ENCODE measurements at regions not wholly inside any gene's neighbourhood (a gene's known extent, or its start where the extent isn't known, plus 50 kb on each side); places are given as distances from the start of the nearest gene placed in this dataset.
"Not testable (repeated sequence)": the region's sequence is repeated elsewhere in the genome, so short reads cannot be mapped to it uniquely, and the experiment has no call there.

DNA sequence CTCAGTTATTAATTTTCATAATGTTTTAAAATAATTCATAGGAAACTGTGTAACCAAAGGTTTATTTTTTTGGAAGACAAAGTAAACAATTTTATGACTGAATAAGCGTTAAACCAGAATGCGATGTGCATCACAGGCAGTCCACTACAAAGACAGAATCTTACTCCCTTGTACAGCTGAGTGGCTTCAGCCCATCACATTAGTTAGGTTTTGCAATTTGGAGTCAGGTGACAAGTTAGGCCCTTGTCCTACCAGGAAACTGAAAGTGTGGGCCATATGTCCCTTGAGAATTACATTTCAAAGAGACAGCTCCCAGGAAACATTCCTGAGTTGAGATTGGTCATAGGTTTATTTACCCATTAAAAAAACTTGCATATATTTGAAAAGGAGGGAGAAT, 156.3 kb downstream of the MEX3B start:
- CTCF ChIA-PET = no interaction called here
- DNase-seq (ENCODE audit: extremely low spot score) = no peak
- POLR2A ChIA-PET = no interaction called here
- TF ChIP-seq, protein P1, sequence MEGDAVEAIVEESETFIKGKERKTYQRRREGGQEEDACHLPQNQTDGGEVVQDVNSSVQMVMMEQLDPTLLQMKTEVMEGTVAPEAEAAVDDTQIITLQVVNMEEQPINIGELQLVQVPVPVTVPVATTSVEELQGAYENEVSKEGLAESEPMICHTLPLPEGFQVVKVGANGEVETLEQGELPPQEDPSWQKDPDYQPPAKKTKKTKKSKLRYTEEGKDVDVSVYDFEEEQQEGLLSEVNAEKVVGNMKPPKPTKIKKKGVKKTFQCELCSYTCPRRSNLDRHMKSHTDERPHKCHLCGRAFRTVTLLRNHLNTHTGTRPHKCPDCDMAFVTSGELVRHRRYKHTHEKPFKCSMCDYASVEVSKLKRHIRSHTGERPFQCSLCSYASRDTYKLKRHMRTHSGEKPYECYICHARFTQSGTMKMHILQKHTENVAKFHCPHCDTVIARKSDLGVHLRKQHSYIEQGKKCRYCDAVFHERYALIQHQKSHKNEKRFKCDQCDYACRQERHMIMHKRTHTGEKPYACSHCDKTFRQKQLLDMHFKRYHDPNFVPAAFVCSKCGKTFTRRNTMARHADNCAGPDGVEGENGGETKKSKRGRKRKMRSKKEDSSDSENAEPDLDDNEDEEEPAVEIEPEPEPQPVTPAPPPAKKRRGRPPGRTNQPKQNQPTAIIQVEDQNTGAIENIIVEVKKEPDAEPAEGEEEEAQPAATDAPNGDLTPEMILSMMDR (IDR thresholded peaks at IDR 0.05; ENCODE audit: control extremely low read depth, extremely low read depth, low read depth, missing control alignments) = no peak

DNA sequence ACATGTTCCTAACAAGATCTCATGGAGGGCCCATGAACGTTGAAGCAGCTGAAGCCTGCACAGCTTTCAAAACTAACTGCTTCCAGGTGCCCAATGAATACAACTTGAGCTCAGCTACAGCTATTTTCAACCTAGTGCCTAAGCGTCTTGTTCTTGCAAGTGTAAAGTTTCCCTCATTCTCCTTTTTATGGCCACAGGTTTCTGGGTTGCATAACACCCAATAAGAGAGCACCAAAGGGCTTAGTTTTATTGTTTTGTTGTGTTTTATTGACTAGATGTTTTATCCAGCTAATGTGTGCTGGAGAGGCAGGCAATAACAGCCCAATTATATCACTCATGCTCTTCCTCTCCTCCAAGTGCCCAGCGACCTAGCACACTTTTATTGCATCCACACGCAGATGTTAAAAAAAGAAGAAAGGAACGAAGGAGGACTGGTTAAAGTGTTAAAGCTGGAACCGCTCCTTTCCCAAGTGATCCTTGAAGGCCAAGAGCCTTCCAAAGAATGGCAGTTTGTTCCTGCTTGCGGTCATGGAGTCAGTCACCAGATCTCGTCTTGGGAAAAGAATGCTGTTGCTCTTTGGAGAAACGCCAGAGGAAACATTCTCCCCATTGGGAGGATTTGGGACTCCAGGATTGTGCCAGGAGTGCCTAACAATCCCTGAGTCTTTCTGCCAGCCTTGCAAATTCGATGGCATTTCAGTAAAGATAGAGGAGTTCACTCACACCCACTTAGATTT, 156.9 kb downstream of the MEX3B start:
- CTCF ChIA-PET = no interaction called here
- POLR2A ChIA-PET = no interaction called here
- DNase-seq (ENCODE audit: extremely low spot score) = no peak
- TF ChIP-seq, protein P1 (IDR thresholded peaks at IDR 0.05; ENCODE audit: control extremely low read depth, extremely low read depth, low read depth, missing control alignments) = no peak

DNA sequence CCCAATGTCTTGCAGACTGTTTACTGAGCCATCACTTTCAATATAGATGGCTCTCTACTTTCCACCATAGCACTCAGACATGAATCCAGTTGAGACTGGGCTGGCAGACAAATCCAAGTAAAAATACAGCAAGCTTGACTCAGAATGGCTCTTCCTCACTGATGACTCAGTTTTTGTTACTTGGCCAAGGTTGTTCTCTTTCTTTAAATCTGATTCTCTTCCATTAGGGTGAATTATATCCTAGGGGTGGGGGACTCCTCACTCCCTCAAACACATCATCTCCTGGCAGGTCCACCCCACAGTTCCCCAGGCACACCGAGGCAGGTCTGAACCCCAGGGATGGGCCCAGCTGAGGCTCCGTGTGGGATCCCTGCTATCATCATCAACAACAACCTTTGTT, 157.9 kb downstream of the MEX3B start:
- TF ChIP-seq, protein P1 (IDR thresholded peaks at IDR 0.05; ENCODE audit: control extremely low read depth, extremely low read depth, low read depth, missing control alignments) = no peak
- no peak for DNase-seq (ENCODE audit: extremely low spot score)
- CTCF ChIA-PET = no interaction called here
- POLR2A ChIA-PET = no interaction called here

DNA sequence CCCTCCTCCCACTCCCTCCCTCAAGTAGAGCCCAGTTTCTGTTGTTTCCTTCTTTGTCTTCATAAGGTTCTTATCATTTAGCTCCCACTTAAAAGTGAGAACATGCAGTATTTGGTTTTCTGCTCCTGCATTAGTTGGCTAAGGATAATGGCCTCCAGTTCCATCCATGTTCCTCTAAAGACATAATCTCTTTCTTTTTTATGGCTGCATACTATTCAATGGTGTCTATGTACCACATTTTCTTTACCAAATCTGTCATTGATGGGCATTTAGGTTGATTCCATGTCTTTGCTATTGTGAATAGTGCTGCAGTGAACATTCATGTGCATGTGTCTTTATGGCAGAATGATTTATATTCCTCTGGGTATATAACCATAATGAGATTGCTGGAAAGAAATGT, 158.6 kb downstream of the MEX3B start:
- POLR2A ChIA-PET; DNase-seq (ENCODE audit: extremely low spot score): not testable (repeated sequence)
- CTCF ChIA-PET = interaction anchor here (1.0 kb wide), 1 partner anchor 13 kb away, joined by 3 read pairs; no protein-coding TSS in a partner anchor

DNA sequence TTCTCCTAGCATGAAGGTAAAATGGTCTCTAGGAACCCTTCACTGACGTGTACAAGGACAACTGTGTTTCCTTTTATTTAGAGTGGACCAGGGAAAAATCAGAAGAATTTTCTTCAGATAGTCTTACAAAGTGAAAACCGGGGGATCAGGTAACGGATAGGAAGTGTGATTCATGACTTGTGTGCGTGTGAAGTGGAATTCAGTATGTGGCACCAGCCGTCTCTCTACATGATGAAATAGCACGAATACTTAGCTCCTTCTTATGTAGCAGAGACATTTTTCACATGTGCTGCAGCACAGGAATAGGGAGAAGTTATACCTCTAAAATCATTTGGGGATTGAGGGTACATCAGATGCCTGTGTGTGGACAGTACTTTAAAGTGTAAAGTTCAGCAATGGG, 159.2 kb downstream of the MEX3B start:
- no peak for DNase-seq (ENCODE audit: extremely low spot score)
- CTCF ChIA-PET = interaction anchor here (1.0 kb wide), 1 partner anchor 13 kb away, joined by 3 read pairs; no protein-coding TSS in a partner anchor
- TF ChIP-seq, protein P1 (IDR thresholded peaks at IDR 0.05; ENCODE audit: control extremely low read depth, extremely low read depth, low read depth, missing control alignments) = no peak
- POLR2A ChIA-PET = no interaction called here

DNA sequence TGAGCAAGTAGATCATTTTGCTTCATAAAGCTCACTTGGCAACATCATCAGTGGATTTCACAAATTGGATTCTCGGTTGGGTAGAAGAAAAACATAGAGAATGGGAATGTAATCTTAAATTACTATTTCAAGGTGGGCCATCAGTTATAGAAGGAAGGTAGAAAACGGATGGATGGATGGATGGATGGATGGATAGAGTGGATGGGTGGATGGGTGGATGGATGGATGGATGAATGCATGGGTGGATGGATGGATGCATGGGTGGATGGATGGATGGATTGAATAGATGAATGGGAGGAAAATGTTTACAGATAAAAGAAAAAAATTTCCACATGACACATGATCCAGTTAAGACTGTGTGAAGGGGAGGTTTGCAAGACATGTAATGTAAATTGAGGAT, 159.7 kb downstream of the MEX3B start:
- CTCF ChIA-PET = no interaction called here
- TF ChIP-seq, protein P1 (IDR thresholded peaks at IDR 0.05; ENCODE audit: control extremely low read depth, extremely low read depth, low read depth, missing control alignments) = no peak
- POLR2A ChIA-PET = no interaction called here
- no peak for DNase-seq (ENCODE audit: extremely low spot score)

DNA sequence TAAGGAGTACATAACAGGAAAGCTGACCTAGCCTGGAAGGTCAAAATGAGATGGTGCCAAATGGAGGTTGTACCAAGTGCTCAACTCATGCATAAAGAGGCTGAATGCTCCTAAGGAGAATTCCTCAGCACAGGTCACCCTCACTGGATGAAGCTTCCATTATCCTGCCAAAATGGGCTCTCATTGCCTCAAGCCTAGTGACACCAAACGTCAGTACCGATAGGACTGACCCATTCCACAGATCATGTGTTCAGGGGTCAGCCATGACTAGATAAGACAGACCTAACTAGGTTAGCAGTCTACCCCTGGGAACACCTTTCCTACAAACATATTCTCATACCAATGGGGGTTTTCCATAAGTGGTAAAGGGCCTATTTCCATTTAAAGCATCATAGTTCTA, 160.7 kb downstream of the MEX3B start:
- ChIA-PET CTCF (no interaction called here), POLR2A (no interaction called here)
- TF ChIP-seq, protein P1 (IDR thresholded peaks at IDR 0.05; ENCODE audit: control extremely low read depth, extremely low read depth, low read depth, missing control alignments) = no peak
- no peak for DNase-seq (ENCODE audit: extremely low spot score)

All from GM10248 (cell line).